ENCODE measurements at regions not wholly inside any gene's neighbourhood (a gene's known extent, or its start where the extent isn't known, plus 50 kb on each side); places are given as distances from the start of the nearest gene placed in this dataset.

DNA sequence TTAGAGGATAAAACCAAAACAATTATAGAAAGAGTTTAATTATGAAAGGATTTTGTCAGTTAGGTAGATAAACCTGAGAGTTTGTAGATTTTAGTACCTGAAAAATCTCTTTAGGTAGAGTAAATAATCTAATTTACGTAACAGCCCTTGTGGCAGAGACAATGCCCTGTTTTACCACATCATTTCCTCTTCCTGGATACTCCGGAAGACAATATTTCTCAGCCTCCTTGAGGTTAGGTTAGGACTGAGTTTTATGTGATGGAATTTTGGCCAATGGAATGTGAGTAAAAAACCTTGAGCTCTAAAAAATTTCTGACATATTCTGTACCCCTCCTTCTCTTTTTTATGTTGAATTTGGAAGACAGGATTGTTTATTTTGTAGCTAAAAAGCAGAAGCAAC is 50.7 kb upstream of the TPRG1 start:
- TF ChIP-seq, protein P1, sequence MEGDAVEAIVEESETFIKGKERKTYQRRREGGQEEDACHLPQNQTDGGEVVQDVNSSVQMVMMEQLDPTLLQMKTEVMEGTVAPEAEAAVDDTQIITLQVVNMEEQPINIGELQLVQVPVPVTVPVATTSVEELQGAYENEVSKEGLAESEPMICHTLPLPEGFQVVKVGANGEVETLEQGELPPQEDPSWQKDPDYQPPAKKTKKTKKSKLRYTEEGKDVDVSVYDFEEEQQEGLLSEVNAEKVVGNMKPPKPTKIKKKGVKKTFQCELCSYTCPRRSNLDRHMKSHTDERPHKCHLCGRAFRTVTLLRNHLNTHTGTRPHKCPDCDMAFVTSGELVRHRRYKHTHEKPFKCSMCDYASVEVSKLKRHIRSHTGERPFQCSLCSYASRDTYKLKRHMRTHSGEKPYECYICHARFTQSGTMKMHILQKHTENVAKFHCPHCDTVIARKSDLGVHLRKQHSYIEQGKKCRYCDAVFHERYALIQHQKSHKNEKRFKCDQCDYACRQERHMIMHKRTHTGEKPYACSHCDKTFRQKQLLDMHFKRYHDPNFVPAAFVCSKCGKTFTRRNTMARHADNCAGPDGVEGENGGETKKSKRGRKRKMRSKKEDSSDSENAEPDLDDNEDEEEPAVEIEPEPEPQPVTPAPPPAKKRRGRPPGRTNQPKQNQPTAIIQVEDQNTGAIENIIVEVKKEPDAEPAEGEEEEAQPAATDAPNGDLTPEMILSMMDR (IDR thresholded peaks at IDR 0.05) = no peak
- TF ChIP-seq JUN (CRISPR knock-in tag; IDR thresholded peaks at IDR 0.05) = no peak
- TF ChIP-seq, protein P2, sequence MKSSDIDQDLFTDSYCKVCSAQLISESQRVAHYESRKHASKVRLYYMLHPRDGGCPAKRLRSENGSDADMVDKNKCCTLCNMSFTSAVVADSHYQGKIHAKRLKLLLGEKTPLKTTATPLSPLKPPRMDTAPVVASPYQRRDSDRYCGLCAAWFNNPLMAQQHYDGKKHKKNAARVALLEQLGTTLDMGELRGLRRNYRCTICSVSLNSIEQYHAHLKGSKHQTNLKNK (CRISPR knock-in tag; IDR thresholded peaks at IDR 0.05) = no peak
- no peak for TF ChIP-seq TCF7 (CRISPR knock-in tag; IDR thresholded peaks at IDR 0.05; ENCODE audit: low read depth)
- TF ChIP-seq TP53 (CRISPR knock-in tag; IDR thresholded peaks at IDR 0.05) = no peak
- TF ChIP-seq ELF4 (CRISPR knock-in tag; IDR thresholded peaks at IDR 0.05; ENCODE audit: low read depth) = no peak
- no peak for TF ChIP-seq SP1 (CRISPR knock-in tag; conservative IDR thresholded peaks at IDR 0.05)
- no peak for TF ChIP-seq ETV6 (CRISPR knock-in tag; IDR thresholded peaks at IDR 0.05)
- TF ChIP-seq, protein P3, sequence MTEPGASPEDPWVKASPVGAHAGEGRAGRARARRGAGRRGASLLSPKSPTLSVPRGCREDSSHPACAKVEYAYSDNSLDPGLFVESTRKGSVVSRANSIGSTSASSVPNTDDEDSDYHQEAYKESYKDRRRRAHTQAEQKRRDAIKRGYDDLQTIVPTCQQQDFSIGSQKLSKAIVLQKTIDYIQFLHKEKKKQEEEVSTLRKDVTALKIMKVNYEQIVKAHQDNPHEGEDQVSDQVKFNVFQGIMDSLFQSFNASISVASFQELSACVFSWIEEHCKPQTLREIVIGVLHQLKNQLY (CRISPR knock-in tag; IDR thresholded peaks at IDR 0.05) = no peak
- TF ChIP-seq, protein P4, sequence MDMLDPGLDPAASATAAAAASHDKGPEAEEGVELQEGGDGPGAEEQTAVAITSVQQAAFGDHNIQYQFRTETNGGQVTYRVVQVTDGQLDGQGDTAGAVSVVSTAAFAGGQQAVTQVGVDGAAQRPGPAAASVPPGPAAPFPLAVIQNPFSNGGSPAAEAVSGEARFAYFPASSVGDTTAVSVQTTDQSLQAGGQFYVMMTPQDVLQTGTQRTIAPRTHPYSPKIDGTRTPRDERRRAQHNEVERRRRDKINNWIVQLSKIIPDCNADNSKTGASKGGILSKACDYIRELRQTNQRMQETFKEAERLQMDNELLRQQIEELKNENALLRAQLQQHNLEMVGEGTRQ (CRISPR knock-in tag; IDR thresholded peaks at IDR 0.05) = no peak
- TF ChIP-seq, protein P5, sequence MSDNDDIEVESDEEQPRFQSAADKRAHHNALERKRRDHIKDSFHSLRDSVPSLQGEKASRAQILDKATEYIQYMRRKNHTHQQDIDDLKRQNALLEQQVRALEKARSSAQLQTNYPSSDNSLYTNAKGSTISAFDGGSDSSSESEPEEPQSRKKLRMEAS (CRISPR knock-in tag; IDR thresholded peaks at IDR 0.05) = no peak
- TF ChIP-seq, protein P6, sequence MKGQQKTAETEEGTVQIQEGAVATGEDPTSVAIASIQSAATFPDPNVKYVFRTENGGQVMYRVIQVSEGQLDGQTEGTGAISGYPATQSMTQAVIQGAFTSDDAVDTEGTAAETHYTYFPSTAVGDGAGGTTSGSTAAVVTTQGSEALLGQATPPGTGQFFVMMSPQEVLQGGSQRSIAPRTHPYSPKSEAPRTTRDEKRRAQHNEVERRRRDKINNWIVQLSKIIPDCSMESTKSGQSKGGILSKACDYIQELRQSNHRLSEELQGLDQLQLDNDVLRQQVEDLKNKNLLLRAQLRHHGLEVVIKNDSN (CRISPR knock-in tag; IDR thresholded peaks at IDR 0.05) = no peak

Data from WTC11 (cell line).